Activated CD4-positive, CD25-positive, alpha-beta regulatory T cell (primary cell): ENCODE measurements at regions not wholly inside any gene's neighbourhood (a gene's known extent, or its start where the extent isn't known, plus 50 kb on each side); places are given as distances from the start of the nearest gene placed in this dataset.

Source experiments
- DNase-seq, 4 experiments: peaks; one replicate each; lab custom pipeline; 2025; lab: John Stamatoyannopoulos, UW

DNA sequence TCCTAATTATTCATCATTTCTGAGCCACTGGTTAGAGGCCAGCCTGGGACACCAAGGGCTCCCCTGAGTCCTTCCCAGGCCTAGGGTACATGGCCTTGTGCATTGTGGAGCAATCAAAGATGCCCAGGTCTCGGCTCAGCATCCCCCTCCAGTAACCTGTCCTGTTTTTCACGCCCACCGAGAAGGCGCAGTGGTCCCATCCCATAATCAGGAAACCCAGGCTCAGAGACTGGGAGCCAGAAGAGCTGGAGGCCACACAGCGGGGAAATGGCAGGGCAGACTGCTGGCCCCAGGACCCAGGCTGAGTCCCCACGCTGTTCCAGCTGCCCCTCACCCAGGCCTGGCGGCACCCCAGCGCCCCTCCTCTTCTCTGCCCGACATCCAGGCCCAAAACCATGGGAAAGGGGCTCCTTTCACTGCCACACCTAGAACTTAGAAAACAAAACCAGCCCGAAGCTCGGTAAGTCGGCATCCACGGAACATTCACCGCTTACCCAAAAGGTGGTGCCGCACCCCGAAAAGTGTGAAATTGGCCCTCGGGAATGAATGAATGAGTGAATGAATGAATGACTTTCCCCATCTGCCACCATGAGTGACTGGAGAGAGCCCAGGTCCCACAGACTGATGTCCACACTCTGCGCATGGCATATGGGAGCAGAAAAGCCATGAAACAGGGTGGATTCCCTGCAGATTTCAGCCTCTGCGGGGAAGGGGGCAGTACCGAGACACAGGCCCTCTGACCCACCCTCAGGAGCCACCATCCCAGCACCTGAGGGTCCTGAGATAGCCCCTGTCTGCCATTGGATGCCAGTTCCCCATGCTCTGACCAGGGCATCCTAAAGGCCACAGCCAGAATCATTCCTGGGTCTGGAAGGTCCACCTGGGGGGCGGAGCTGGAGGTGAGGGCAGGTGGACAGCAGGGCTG is 132.5 kb downstream of the OLFM1 start:
- no peak for DNase-seq

DNA sequence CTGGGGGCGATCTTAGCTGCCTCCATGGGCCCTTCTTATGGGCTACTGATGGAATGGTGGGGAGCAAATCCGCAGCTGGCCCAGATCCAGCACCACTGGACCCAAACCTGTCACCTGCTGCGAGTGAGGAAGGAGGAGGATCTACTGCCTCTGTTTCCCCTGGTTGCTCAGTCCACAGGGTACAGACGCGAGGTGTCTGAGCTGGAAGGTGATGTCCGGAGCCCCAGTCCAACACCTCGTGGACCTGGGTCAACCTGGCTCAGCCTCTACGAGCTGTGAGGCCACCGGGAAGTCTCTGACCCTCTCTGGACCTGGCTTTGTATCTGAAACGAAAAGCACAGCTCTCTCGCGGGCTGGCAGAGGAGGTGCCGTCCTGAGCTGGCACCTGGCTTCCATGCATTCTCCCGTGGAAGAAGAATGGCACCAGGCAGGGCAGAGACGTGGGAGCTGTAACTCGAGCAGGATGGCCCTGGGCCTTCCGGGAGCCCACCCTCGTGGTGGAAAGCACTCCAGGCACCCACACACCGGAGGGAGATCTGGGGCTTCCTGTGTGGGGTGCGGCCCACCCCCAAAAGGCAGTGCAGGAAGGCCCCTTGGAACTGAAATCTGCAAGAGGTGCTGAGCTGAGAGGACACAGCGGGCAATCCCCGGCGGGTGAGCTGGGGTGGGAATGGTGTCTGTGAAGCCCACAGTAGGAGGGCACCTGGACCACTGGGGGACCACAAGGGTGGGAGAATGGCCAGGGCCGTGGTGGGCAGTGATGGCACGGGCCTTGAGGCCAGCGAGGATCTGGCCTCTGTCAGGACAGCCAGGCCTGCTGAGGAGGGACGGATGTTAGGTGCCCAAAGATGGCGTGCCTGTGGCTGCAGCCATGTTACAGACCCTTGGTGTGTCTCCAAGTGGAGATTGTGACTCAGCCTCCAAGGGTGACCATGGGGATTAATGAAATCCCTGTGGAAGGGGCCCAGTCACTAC is 133.4 kb downstream of the OLFM1 start:
- DNase-seq = no peak

DNA sequence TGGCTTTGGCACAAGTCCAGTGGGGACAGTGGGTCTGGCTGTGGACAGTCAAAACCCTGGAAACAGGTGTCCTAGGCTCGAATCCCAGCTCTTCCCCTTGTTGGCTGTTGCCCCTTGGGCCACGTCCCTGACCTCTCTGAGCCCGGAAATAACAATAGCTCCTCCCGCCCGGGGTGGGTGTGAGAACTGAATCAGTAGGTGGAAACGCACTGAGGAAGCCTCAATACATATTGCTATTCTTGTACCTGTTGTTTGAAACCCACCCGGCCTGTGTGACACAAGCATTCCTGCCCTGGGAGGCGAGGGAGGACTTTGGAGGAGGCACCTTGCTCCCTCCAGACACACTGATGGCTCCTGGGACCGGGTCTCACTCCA is 134.1 kb downstream of the OLFM1 start:
- no peak for DNase-seq

DNA sequence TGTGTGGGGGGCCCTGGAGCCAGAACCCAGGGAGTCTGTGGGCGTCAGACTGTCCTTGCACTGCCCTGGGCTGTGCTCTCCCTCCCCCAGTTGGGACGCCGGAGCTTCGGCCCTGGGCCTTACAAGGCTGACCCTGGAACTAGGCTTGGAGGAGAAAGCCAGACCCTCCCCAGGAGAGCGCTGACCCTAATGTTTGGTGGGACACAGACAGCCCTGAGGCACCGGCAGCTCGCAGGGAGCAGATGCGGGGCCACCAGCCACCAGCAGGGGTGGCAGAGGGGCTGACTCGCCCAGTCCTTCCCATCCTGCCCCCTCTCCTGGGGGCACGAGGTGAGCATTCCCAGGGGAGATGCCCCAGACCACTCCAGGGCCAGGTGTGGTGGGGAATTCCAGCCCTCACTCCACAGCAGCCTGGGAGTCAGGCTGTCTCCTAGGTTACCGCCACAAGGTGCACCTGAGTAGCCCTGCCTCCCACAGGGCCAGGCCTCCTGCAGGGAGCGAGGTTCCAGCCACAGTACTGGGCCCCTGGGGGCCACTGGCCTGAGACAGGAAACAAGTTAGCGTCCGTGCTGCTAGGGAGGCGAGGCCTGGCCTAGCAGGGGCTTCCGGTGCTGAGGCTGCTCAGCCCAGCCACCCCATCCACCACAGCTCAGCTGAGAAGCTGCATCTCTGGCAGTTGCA is 134.6 kb downstream of the OLFM1 start:
- no peak for DNase-seq

DNA sequence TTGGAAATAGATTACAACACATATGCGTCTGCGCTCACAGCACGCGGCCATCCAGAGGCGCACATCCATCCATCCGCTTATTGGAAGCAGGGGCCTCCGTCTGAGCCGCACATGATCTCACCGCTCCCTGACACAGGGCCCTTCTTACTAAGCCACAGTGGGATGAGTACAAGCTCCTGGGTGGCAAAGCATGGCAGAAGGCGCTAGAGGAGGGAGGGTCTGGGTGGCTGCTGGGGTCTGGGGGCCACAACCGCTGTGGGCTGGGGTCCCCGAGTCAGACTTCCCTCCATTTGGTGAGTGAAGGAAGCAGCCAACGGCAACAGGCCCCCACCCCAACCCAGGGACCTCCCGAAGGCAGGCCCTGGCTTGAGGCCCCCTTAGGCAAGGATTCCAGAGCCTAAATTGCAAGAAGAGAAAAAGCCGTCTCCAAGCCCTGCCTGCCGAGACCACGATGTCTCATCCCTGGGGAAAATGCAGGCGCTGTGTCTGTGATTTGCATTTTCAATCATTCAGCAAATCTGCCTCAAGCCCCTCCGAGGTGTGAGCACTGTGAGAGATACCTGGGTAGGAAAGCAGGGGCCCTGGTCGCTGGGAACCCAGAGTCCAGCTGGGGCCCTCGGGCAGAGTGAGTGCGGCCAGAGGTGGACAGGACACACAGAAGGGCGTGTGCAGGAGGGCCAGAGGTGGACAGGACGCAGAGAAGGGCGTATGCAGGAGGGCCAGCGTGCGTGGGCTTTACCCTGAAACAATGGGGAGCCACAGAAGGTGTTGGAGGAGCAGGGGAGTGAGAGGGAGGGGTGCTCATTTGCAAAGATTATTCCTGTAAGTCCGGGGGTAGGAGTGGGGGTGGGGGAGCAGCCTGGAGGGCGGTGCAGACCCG is 135.7 kb downstream of the OLFM1 start:
- DNase-seq = no peak

DNA sequence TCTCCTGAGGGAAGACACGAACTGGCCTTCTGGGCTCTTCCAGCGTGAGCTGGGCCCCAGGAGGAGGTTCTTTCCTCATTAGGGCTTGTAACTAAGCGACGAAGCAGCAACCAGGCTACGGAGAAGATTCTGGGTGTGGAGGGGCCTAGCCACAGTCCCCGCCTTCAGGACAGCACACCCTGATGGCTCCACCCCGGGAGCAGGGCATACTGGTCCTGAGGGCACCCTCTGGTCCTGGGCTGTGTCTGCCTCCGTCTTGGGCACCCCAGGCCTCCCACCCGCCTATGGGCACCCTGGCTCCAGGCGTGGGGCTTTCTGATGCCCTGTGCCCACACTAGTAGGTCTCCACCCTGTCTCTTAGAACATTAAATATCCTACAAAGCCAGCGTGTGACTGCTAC is 136.4 kb downstream of the OLFM1 start:
- no peak for DNase-seq

DNA sequence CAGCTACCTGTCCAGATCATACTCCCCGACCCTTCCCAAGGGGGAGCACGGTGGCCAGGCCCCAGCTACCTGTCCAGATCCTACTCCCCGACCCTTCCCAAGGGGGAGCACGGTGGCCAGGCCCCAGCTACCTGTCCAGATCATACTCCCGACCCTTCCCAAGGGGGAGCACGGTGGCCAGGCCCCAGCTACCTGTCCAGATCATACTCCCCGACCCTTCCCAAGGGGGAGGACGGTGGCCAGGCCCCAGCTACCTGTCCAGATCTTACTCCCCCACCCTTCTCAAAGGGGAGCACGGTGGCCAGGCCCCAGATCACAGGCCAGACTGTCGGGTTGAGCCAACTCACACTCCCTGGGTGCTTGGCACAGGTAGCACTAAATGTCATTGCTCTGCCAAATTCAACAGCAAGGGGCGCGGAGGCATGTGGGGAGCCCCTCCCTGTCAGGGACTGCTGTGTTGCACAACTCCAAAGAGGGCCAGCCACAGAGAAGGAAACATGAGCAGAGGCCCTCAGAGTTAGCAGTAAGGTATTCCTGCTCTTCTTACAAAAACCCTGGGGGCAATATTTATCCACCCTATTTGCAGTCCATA is 136.9 kb downstream of the OLFM1 start:
- no peak for DNase-seq

DNA sequence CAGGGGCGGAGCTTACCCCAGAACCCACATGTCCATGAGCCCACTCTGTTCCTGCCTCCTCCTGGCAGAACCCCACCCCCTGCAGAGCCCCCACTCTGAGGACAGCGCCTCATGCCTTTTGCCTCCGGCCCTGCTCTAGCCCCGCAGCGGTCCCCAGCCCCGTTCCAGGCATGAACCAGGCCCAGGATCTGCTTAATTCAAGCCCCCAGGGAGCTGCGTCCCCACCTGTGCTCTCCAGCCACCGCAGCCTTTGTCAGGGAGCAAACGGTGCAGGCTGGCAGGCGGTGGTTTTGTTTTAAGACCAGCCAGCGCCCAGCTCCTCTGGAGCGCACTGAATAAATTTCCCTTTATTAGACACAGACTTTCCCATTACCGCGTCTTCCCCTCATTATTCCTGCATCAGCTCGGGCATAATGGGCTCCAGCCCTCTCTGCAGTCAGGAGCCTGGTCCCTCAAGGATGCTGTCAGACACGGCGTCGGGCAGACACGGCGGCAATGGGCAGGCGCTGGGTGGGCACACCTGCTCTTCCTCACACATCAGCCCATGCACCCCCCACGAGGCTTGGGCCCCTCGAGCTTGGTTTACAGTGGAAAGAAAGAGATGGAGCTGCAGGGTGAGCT is 137.6 kb downstream of the OLFM1 start:
- DNase-seq = no peak

DNA sequence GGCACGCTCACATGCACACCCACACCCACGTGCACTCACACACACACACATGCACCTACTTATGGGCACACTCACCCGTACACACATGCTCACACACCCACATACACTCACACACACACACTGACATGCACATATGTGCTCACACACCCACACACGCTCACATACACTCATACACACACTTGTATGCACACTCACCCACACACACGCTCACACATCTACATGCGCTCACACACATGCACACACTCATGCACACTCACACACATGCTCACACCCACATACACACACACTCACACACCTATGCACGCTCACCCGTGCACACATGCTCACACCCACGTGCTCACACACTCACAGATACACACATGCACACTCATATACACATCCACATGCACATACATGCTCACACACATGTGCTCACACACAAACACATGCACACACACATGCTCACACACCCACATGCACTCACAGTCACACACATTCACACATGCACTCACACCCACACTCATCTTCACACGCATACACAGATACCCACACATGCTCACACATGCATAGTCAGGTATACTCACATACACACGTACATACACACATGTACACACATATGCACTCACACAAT is 138.3 kb downstream of the OLFM1 start:
- DNase-seq = no peak

DNA sequence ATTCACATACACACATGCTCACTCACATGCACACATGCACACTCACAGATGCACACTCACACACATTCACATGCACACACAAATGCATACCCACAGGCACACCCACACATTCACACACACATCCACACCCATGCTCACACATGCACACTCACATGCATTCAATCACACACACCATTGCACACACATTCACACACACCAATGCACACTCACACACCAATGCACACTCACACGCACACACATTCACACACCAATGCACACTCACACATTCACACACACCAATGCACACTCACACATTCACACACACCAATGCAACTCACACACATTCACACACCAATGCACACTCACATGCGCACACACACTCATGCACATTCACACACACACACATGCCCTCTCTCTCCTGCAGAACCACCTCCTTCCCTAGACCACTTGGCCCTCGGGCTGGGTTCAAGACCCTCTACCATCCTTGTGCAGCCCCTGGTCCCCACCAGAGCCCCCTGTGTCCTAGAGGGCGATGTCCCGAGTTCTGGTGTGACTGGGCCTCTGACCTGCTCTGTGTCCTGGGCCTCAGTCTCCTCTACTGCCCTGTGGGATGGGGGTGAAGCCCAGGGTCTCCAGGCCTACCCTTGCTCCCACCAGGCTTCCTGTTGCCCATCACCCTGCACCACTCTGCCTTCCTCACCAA is 139.0 kb downstream of the OLFM1 start:
- DNase-seq = no peak

DNA sequence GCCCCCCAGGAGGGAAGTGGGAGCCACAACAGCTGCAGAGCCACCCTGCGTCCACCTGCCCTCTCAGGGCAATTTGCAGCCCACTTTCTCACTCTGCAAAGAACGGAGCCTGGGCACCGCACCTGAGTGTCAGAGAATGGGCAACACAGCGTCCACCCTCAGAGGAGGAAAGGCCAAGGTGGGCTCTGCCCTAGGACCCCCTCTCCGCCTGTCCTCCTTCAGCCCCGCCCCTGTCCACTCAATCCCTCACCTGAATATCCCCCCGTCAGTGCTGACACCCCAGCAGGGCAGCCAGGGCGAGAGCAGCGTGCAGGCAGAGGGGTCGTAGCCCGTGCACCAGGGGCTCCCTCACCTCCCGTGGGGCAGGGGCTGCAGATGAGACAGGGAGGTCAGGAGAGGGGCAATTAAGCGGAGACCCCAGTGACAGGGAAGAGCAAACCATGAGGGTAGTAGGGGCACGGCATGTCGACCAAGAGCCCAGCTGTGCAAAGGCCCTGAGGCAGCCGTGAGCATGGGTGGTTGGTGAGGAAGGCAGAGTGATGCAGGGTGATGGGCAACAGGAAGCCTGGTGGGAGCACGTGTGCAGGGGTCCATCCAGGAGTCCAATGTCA is 140.3 kb downstream of the OLFM1 start:
- DNase-seq = no peak

DNA sequence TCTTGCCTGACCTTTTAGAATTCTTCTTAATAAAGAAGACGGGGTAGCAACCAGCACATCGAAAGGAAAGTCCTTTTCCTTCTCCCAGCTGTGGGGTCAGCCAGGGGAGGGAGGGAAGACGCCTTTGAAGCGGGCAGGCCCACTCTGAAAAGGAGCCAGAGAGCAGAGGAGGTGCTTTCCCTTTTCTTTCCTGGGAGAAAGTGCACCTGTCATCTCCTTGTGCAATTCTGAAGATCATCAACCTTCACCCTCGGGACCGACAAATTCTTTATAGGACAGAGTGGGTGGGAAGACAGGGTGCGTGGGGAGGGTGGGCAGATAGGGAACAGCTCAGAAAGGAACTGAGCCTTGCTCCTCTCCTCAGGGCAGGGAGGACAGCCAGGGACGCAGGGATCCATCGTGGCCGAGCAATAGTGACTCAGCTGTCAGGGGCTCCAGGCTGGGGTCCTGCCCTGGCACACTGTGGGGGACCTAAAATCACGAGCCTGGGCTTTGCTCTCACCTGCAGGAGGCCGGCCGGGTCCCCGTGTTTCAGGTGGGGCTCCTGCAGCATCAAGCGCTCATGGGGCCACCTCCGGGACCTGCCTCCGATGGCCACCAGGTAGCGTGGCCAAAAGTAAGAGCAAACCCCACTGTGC is 141.0 kb downstream of the OLFM1 start:
- no peak for DNase-seq

DNA sequence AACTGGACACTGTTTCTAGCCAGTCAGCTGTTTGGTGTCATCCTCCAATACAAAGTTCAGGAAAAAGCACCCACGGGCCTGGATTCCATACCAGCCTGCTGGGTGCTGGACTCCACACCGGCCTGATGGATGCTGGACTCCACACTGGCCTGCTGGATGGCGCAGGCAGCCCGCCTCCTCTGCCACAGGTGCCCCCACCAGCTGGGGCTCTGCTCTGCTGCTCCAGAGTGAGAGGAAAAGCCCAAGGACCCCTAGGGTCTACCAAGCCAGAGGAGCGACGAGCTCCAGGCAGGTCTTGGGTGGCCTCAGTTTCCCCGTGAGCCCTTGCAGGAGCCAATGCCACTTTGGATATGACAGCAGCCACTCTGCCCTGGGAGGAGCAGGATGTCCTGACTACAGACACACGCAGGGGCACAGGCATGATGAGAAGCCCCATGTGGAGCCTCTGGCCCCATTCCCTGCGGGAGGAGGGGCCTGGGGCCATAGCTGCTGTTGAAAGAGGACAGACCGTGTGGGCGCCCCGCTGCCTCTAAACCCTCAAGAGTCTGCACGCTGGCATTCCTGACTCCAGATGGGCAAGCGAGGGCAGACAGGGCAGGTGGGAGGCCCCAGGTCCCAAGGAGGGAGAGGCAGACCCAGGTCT is 141.6 kb downstream of the OLFM1 start:
- no peak for DNase-seq

DNA sequence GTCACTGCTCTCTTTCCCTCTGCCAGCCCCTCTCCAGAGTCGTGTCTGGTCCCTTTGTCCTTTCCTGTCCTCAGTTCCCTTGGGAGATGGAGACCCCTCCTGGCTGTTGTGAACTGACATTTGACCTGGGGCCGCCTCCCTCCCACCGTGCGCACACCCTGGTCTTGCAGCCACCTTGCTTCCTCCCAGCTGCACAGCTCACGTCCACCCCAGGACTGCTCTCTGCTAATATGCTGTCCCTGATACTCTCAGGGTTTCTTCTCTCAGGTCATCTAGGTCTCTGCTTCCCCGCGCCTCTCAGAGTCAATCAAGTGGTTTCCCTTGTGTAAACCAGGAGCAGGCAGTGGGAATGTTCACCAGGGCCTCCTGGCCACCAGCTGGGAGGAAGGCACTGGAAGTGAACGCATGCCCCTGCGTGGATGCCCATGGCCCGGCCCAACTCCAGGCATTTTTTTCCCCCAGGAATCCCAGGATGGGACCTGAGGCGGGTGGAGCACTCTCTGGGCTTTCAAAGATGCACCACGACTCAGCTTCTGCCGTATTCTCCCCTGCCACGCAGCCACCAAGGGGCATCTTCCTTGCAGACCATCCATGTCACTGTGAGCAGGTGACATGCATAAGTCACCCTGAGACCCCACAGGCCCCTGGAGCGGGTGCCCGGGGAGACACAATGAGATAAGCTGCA is 142.4 kb downstream of the OLFM1 start:
- no peak for DNase-seq

DNA sequence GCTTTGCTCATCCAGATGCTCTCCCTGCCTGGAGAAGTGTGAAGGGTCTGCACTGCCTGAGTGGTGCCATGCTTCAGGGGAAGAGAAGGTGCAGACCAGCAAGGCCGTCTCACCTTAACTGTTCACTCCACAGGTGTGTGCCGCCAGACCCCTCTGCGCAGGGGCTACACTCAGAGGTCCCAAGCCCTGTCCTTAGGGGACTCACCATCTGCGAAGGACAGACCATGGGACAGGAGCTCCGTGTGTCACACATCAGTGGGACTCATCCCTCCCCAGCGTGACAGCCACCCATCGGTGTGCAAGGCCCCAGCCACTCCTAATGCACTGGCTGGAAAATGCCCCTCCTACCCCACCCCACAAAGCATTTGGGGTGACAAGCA is 142.9 kb downstream of the OLFM1 start:
- DNase-seq = no peak

DNA sequence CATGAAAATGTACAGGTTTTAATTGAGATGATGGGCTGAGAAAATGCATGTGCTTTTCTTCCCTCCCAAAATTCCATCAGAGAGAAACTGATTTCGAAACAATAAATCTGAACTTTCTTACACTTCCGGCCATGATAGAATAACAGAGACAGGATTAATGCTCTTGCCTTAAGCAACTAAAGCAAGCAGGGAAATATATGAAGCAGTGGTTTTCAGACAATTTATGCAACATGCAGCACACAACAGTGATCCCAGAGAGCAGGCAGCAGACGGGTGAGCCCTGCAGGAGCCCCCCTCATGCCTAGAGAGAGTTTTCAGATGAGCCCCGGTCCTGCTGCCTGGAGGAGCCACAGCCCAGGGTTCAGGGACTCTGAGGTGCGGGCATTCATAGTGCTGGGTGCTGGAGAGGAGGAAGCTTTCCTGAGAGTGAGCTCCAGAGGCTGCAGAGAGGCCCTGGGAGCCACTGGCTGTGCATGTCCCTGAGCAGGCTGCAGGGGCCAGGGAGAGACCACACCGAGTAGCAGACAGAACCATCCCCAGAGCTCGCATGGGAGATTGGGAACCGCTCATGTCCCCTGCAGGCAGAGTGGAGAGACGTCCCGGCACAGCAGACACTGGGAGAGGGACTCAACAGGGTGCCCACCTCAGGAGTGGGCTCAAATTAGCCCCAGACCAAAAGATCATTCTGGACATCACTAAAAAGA is 143.5 kb downstream of the OLFM1 start:
- no peak for DNase-seq
